SU-DHL-6 (cell line): ENCODE measurements at regions not wholly inside any gene's neighbourhood (a gene's known extent, or its start where the extent isn't known, plus 50 kb on each side); places are given as distances from the start of the nearest gene placed in this dataset.

Experiments used
- EZH2phosphoT487 ChIP-seq: fragments of 200-600 bp; sonication (generic), shearing (Covaris generic); conservative IDR thresholded peaks from 2 replicates; pipeline ENCODE4 v1.6.1; 2018; ENCODE audit warnings: mild to moderate bottlenecking, antibody characterized with exemption, low read length, moderate library complexity, mixed read lengths
- TF ChIP-seq, protein P1 (sequence below): fragments of 200-600 bp; sonication (generic); IDR thresholded peaks from one replicate; pipeline ENCODE4 v1.5.1; 2017; ENCODE audit warnings: antibody characterized with exemption, mild to moderate bottlenecking, low read length, moderate library complexity; ENCODE audit not compliant: insufficient read depth, poor library complexity, severe bottlenecking

DNA sequence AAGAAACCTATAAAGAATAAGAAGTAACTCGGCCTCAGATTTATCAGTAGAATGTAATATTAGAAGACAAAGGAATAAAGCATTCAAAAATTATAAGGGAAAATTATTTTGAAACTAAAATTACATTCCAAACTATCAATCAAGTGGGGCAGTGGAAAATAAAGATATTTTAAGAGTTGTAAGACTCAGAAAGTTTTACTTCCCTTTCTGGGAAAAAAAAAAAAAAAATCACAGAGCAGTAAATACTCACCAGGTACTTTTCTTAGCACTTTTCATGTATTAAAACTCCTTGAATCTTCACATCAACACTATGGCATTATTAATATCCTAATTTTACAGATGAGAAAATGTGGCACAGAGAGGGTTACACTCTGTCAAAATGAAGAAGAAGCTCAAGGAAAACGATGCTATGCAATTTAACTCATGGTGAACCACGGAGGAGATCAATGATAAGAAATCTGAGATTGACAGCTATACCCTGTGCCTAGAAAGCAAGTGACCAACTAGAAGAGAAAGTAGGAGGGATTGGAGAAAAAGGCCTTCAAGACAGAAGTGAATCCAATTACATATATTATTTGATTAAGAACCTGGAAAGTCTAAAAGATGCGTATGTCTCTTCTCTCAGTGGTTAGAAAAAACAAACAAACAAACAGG, 238.9 kb upstream of the ID2 start:
- TF ChIP-seq, protein P1, sequence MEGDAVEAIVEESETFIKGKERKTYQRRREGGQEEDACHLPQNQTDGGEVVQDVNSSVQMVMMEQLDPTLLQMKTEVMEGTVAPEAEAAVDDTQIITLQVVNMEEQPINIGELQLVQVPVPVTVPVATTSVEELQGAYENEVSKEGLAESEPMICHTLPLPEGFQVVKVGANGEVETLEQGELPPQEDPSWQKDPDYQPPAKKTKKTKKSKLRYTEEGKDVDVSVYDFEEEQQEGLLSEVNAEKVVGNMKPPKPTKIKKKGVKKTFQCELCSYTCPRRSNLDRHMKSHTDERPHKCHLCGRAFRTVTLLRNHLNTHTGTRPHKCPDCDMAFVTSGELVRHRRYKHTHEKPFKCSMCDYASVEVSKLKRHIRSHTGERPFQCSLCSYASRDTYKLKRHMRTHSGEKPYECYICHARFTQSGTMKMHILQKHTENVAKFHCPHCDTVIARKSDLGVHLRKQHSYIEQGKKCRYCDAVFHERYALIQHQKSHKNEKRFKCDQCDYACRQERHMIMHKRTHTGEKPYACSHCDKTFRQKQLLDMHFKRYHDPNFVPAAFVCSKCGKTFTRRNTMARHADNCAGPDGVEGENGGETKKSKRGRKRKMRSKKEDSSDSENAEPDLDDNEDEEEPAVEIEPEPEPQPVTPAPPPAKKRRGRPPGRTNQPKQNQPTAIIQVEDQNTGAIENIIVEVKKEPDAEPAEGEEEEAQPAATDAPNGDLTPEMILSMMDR: no peak
- no peak for TF ChIP-seq EZH2phosphoT487
